NK-92 treated with Interleukin-12 subunit alpha and Interleukin-12 subunit beta, amount 100 ng/mL, for 24 hours (cell line): ENCODE measurements at regions not wholly inside any gene's neighbourhood (a gene's known extent, or its start where the extent isn't known, plus 50 kb on each side); places are given as distances from the start of the nearest gene placed in this dataset.
"Not testable (repeated sequence)": the region's sequence is repeated elsewhere in the genome, so short reads cannot be mapped to it uniquely, and the experiment has no call there.

ENCODE experiments used
- DNase-seq: peaks from one replicate; lab custom pipeline; 2025; lab: John Stamatoyannopoulos, UW

DNA sequence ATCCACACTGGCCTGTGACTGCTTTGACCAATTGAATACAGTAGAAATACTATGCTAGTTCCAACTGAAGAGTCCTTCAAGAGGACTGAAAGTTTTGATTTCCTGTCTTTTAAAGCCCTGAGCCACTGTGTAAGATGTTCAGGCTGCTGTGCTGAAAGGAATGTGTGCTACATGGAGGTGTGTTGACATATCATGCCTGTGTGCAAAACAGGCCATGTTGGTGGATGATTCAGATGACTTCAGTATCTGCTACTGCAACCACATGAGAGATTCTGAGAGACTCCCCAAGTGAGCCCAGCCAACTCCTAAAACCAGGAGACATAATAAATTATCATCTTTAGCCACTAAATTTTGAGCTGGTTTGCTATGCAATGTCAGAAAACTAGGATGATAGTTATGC lies 662.9 kb downstream of the ZEB2 start:
- no peak for DNase-seq

DNA sequence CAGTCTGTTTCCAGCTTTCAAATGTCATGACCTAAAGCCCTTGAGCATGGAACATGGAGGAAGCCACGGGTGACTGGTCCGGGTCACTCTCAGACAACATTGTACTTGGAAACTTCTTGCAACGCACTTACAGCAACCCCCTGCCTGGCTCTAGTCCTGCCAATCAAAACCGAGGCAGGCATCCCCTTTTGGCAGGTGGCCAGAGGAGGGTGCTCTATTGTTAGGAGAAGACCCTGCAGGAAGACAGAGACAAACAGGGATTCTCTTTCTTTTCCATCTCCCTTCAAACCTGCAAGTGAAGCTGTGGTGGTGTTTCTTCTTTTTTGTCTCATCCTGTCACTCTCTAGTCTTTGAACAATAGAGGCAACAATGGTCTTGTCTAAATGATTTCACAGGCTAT lies 667.2 kb downstream of the ZEB2 start:
- no peak for DNase-seq

DNA sequence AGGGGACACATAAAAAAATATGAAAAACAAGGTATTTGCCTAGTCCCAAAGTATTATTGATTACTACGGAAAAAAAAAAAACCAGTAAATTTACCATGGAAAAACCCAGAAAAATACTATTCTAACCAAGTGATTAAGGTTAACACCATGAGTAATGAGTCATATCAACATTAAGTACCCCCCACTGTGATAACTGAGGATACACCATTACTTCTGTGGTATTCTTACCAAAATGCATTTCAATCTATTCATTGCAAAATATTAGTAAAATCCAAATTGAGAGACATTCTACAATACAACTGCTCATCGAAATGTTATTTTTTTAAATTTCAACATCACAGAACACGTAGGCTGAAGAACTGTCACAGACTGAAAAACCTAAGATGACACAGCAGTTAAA lies 669.8 kb downstream of the ZEB2 start:
- no peak for DNase-seq

DNA sequence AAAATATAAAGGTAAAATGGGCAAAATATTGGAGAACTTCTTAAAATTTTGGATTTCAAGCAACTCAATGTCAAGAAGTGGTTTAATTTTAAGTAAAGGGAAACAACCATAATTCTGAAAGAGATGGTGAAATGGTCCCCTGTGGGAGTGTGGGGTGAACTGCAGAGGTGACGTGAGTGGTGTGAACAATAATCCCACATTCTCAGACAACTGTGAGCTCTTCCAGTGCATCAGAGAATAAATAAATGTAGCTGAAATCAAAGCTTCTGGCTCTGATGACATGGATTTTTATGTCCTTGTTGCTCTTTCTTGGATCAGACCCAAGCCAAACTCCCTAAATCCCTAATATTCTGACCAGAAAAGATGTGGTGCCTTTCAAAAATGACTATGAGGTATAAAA lies 672.7 kb downstream of the ZEB2 start:
- DNase-seq = no peak

- DNase-seq = no peak
These were observed 674.9 kb downstream of the ZEB2 start for GRCh38 chr2:143844986-143845385.

GRCh38 chr2:143843686-143844085 lies 676.2 kb downstream of the ZEB2 start:
- DNase-seq = no peak

GRCh38 chr2:143842836-143843235 lies 677.1 kb downstream of the ZEB2 start:
- DNase-seq = no peak

DNA sequence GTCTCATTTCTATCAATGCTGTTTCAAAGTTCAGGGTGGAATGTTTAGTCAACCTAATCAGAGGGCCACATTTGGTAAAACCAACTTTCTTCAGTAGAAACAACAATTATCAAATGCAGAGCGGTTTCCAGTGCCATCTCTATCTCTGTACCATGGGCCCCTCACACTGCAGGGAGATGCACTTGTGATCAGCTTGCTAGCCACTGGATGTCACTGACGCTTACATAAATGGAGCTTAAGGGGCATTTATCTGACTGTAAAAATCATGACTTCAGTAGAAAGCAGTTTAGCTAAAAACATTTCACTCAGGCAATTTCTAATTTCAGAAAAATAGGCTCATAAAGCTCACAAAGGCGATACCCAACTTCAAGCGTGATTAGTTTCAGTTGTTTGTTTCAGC lies 678.0 kb downstream of the ZEB2 start:
- DNase-seq = no peak

GRCh38 chr2:143840601-143841000 lies 679.3 kb downstream of the ZEB2 start:
- no peak for DNase-seq

DNA sequence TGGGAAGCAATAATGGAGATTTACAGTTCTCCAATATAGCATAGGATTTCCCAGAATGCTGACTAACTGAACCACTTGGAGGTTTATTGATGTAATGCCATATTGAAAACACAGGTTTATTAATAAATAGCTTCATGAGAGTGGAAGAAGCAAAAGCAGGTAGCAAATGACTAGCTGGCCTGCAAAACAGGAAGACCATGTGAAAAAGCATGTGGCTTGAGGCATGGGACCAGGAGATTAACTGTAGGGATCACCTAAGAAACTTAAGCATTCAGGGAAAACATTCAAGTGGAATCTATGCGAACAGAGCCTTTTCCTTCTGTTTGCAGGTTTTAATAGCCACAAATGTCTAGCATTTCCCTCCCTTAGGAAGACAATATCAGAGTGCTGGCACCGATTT lies 679.7 kb downstream of the ZEB2 start:
- no peak for DNase-seq

- no peak for DNase-seq
These were observed 680.5 kb downstream of the ZEB2 start for GRCh38 chr2:143839456-143839855.

- not testable (repeated sequence) for DNase-seq
These were observed 682.9 kb downstream of the ZEB2 start for GRCh38 chr2:143837055-143837454.

- no peak for DNase-seq
These were observed 684.4 kb downstream of the ZEB2 start for GRCh38 chr2:143835481-143835880.

DNA sequence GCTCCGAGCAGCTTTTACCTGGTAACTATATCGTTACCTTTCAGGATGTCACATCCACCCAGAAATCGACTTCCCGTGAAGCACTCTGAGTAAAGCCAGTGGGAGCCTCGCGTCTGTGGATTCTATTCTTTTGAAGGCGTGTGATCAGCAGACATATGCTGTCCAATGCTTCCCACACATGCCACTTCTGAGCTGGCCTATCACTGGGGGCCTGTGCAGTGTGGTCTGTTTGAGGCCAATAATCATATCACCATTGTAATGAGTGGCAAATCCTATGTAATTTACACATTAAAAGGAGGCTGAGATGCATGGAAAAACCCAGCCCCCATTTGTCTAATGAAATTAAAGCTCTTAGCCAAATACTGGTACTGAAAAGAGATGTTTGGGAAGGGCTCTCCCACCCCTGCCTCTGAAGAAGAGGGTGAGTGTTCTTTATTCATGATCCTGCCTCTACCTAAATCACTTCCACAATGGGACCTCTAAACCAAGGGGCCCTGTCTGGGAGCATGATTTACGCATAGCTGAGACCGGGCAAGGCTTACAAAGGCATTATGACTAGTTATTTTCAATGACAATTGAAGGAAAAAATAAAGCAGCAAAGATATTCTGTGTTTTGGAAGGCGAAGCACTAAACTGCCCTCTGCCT lies 686.8 kb downstream of the ZEB2 start:
- DNase-seq = no peak

GRCh38 chr2:143830476-143830875 lies 689.4 kb downstream of the ZEB2 start:
- DNase-seq = no peak

GRCh38 chr2:143828763-143829537 lies 691.0 kb downstream of the ZEB2 start:
- DNase-seq = no peak

GRCh38 chr2:143824791-143825190 lies 695.1 kb downstream of the ZEB2 start:
- no peak for DNase-seq

GRCh38 chr2:143823876-143824275 lies 694.7 kb downstream of the ARHGAP15 start:
- no peak for DNase-seq

DNA sequence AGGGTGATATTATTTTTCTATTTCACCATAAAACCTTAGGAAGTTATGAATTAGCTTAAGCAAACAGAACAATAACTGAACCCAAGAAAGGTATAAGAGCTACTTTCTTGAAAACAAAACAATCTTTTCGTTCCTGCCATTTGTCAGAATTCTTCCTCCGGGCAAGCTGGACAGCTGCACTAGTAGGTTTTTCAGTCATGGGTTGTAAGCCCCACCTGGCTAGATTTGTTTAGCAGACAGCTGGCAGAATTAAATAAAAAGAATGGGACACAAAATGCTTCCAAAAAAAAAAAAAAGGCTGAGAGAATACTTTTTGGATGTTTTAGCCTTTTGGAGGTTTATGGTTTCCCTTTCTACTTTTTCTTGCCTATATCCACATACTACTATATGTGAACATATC lies 694.1 kb downstream of the ARHGAP15 start:
- DNase-seq = no peak

DNA sequence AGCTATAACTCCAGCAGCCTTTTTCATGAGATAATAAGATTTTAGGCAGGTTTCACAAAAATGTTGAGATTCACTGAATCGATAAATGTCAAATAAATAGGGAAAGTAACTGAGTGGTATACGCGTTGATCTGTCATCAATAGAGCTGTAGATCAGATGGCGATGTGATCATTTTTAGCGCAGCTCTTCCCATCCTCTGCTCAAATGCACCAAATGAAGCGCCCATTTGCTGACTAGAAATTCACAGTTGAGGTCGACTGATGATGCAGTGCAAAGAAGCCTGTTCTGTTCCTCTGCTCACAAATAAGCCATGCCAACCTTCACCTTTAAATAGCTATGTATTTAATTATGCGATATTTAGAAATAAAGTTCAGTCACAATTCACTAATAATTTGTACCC lies 693.5 kb downstream of the ARHGAP15 start:
- DNase-seq = no peak

DNA sequence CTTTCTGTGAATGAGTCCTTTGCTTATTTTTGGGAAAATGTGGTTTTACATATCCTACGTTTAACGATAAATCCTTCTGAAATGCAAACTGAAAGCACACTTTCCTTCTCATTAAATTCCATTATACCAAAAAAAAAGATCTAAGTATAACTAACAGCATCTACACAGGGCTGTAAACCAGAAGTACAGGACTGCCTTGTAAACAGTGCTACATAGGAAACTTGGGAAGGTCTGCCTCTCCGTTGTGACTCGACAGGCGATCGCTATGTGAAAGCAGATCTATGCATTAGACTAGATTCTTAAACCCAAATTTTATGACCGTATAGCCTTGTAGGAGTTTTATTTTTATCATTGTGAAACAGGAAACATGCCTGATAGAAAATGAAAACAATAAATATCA lies 690.5 kb downstream of the ARHGAP15 start:
- no peak for DNase-seq

DNA sequence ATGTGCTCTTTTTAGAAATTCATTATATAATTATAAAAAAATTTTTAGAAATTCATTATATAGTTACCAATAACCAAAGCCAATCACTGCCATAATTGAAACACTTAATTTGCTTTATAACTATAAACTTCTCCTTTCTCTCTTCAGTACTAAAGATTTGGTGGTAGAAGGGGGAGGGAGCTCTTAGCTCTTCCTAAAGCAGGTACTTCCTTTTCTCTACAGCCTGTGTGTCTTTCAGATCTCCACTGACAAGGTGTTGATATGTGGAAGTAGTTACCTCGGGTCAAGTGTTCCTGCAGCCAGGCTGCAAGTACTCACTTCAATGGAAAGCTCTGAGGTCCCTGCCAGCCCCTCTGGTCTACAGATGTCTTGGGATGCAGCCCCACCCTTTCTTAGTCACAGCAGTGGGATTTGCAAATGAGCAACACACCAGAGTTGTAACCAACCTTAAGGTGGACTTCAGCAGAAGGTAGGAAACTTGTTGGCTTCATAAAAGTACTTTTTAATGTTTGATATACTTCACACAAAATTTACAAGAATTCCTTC lies 690.0 kb downstream of the ARHGAP15 start:
- DNase-seq = no peak
